DOHH2 (cell line): ENCODE measurements at regions not wholly inside any gene's neighbourhood (a gene's known extent, or its start where the extent isn't known, plus 50 kb on each side); places are given as distances from the start of the nearest gene placed in this dataset.

Experiments used
- CTCF ChIP-seq: fragments of 200-600 bp; sonication (generic); IDR thresholded peaks from one replicate; pipeline ENCODE4 v1.5.1; 2014; ENCODE audit warnings: antibody characterized with exemption, mild to moderate bottlenecking, low read depth, low read length; ENCODE audit not compliant: poor library complexity, severe bottlenecking
- EZH2phosphoT487 ChIP-seq: fragments of 200-600 bp; sonication (generic); IDR thresholded peaks from 2 replicates; pipeline ENCODE4 v1.6.1; 2017; ENCODE audit warnings: borderline replicate concordance, mild to moderate bottlenecking, antibody characterized with exemption, low read length, moderate library complexity, mixed read lengths

- TF ChIP-seq CTCF (no peak), EZH2phosphoT487 (no peak)
These were observed 142.9 kb upstream of the KLF7 start for GRCh38 chr2:207308519-207309224.
